AG10803 (cell line): ENCODE measurements at regions not wholly inside any gene's neighbourhood (a gene's known extent, or its start where the extent isn't known, plus 50 kb on each side); places are given as distances from the start of the nearest gene placed in this dataset.

Experiments
- DNase-seq: peaks from one replicate; pipeline ENCODE4 v3.0.0; 2010; ENCODE audit warnings: low read depth
- H3K4me3 ChIP-seq: 2 replicates; pipeline ENCODE4 v1.5.1; 2011; ENCODE audit warnings: mild to moderate bottlenecking, low read length, control low read depth
- TF ChIP-seq, protein P1 (sequence below): conservative IDR thresholded peaks from 2 replicates; pipeline ENCODE4 v1.5.1; 2011; ENCODE audit warnings: mild to moderate bottlenecking, low read length, control low read depth, inconsistent platforms

DNA sequence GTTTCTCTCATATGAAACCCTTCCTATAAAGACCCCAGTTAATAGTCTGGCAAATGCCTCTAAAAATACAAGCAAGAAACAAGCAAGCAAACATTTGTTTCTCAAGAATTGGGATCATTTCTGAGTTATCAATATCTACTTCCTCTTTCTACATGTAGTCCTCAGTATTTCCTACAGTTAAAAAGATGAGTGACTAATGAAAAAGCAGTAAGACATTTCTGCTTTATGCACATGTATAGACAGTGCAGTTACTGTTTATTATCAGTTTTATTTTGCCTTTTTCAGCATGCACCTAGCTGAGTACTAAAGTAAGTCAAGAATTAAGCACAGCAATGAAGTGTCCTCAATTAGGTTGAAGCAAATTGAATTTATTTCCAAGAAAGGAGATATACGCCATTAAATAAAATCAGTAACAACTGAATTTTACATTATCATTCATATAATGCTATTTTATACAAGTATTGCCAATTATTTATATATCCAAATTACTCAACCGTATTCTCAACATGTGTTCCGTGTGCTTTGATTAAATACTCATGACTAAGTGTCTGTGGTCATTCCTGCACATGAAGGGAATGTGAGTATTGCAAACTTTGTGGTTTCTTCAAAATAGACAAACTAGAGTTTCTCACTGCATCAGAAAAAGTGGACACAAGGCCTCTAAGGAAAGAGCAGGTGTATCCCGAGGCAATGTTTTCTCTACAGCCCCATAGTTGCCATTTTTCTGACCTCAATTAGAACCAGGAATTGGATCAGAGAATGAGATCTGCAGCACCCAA lies 159.3 kb upstream of the MARCKS start:
- TF ChIP-seq, protein P1, sequence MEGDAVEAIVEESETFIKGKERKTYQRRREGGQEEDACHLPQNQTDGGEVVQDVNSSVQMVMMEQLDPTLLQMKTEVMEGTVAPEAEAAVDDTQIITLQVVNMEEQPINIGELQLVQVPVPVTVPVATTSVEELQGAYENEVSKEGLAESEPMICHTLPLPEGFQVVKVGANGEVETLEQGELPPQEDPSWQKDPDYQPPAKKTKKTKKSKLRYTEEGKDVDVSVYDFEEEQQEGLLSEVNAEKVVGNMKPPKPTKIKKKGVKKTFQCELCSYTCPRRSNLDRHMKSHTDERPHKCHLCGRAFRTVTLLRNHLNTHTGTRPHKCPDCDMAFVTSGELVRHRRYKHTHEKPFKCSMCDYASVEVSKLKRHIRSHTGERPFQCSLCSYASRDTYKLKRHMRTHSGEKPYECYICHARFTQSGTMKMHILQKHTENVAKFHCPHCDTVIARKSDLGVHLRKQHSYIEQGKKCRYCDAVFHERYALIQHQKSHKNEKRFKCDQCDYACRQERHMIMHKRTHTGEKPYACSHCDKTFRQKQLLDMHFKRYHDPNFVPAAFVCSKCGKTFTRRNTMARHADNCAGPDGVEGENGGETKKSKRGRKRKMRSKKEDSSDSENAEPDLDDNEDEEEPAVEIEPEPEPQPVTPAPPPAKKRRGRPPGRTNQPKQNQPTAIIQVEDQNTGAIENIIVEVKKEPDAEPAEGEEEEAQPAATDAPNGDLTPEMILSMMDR: no peak
- DNase-seq: peak; percentile 94

DNA sequence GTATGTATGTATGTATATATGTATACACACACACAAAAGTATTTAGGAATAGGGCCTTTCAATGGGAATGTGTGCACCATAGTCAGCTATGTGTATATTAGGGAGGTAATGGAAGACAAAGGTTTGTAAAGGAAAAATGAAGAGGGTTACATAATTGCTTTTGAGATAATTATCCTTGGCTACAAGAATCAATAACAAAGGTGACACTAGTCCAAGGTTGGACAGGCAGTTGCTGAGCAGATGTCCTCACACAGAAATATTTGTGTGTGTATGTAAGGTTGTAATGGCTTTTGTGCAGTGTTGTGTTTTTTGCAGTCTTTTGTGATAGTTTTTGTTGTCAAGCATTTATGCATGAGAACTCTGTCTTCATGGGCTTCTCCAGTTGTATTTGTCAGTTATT lies 157.9 kb upstream of the MARCKS start:
- H3K4me3 ChIP-seq: no peak overlapping the region
- TF ChIP-seq, protein P1: no peak
- no peak for DNase-seq

More for the DNA sequence above, 159.3 kb upstream of the MARCKS start:
- H3K4me3 ChIP-seq: no peak overlapping the region

DNA sequence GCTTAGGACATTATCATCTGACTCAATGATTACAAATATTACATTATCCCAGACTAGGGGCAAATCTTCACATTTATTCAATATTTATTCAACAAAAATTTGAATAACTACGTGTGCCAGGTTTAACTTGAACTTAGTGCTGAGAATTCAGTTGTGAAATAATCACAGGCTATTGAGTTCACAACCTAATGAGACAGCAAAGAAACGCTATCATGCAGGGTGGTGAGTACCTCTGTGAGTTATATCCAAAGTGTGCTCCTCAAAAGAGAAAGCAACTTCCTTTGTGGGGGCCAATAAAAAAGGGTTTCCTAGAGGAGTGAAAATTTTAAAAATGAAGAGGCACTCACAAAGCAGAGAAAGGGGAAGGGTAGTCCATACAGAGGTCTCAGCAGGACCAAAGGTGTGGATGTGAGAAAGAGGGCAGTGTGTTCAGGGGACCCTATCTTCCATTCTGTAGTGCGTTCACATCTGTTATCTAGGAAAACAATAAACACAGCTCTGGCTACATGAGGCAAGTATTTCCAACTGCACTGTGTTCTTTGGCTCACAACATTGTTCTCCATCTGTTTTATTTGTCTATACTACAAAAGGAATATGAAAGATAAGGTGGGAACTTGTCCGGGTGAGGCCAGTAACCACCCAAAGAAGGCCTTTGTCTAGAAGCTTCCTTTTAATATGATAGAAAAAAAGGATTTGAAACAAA lies 155.4 kb upstream of the MARCKS start:
- TF ChIP-seq, protein P1: no peak
- DNase-seq: no peak
- H3K4me3 ChIP-seq: no peak overlapping the region

DNA sequence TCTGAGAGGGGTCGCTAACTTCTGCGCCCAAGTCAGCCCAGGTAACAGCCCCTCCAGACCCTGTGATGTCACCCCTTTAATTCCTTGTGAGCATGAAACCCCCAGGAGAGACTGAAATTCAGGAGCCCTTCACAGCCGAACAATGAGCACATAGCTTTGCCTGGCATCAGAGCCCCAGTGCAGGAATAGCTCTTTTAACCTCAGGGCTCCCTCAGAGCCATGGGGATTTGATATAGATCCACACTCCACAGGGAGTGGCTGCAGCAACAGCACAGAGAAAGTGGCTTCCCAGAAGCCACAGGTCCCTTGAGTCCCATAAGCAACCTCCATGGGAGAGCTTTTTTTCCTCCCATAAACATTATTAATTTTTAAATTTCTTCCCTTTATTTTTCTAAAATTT lies 150.0 kb upstream of the MARCKS start:
- TF ChIP-seq, protein P1: no peak
- no peak overlapping the region for H3K4me3 ChIP-seq
- DNase-seq: no peak

DNA sequence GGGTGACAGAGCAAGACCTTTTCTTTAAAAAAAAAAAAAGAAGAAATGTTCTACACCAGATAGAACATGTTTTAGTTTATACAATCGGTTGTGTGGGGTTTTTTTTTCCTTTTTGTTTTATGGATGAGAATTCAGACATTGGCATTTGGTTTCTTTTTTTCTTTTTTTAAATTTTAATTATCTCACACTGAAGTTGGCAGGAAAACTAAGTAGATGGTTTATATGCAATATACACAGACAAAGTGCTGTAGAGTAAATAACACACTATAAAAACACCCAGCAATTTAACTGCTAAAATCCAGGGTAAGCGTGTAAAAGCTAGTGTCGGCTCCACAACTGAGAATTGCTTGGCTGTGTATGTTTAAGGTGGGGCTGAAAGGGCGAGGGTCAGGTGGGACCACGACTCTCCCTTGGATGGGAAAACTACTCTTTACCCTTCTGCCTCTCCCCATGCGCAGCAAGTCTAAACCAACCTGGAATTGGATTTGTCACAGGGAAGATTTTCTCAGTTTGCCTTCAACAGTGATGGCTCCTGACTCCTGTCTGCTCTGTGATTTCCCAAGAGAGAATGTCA lies 147.1 kb upstream of the MARCKS start:
- DNase-seq: no peak
- H3K4me3 ChIP-seq: no peak overlapping the region
- TF ChIP-seq, protein P1: no peak

DNA sequence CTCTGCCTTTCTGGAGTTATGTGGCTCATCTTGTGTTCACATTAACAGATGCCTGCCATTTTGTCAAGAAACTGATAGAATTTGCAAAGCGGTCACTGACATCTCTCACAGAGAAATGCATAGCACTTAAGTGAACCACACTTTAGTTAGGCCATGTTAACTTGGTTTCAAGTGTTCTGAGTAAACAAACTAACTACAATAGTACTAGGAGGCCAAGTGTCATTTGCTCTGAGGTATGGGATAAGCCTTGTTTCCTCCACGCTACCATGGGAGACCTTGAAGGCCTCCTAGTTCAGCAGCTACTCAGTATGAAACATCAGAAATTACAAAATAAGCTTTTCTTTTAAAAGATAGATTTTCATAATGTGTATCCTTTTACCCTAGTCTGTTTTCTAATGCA lies 143.5 kb upstream of the MARCKS start:
- no peak overlapping the region for H3K4me3 ChIP-seq
- TF ChIP-seq, protein P1: no peak
- no peak for DNase-seq
